Fibroblast of the aortic adventitia (primary cell): ENCODE measurements at regions not wholly inside any gene's neighbourhood (a gene's known extent, or its start where the extent isn't known, plus 50 kb on each side); places are given as distances from the start of the nearest gene placed in this dataset.

Source experiments
- DNase-seq: peaks from one replicate; pipeline ENCODE4 v3.0.0-alpha.2; 2010; ENCODE audit warnings: low read depth
- H3K4me3 ChIP-seq: 2 replicates; pipeline ENCODE4 v1.5.1; 2011; ENCODE audit warnings: low read depth, mild to moderate bottlenecking, control low read depth, low read length, moderate library complexity
- CTCF ChIP-seq: IDR thresholded peaks from 2 replicates; pipeline ENCODE4 v1.5.1; 2011; ENCODE audit warnings: mild to moderate bottlenecking, low read length, control low read depth, inconsistent platforms; ENCODE audit not compliant: insufficient read depth

DNA sequence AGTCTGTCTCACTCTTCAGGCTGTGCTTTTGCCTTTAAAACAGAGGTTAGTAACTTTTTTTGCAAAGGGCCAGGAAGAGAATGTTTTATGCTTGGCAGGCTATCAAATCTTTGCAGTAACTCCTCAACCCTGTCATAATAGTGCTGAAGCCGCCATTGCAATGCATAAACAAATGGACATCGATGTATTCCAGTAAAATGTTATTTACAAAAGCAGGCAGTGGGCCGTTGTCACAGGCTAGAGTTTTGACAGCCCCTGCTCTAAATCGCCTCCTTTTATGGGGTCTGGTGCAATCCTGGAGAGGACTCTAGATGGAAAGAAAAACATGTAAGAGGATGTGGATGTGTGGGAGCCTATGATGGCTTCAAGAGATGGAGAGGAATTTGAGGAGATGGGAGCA, 568.3 kb downstream of the TYW1 start:
- no peak overlapping the region for H3K4me3 ChIP-seq
- DNase-seq = no peak
- TF ChIP-seq CTCF = no peak

GRCh38 chr7:67566101-67566500, 569.5 kb downstream of the TYW1 start:
- H3K4me3 ChIP-seq = no peak overlapping the region
- no peak for DNase-seq
- TF ChIP-seq CTCF = no peak

DNA sequence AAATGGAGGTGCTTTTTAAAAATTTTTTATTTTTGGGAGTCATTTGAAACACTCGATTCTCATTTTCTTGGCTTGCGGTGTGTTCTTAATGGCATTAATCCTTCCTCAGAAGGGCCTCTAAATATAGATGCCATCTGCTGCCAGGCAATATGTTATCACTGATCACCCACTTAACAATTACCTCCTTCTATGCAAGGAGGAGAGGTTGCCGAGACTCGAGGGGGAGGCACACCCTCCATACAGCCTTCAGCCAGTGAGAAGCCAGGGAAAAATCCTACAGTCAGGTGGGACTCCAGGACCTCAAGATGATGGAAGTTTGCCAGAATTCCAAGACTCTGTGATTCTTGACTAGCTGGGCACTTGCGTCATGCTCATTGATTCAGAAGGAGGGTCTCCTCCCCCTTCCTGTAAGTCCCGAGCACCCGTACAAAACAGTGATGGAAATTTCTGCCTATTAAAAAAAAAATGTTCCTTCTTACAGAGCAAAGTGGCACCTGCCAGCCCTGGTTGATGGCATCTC, 574.5 kb downstream of the TYW1 start:
- no peak for DNase-seq
- no peak for TF ChIP-seq CTCF
- no peak overlapping the region for H3K4me3 ChIP-seq

GRCh38 chr7:67573639-67574038, 577.0 kb downstream of the TYW1 start:
- no peak for DNase-seq
- no peak for TF ChIP-seq CTCF

DNA sequence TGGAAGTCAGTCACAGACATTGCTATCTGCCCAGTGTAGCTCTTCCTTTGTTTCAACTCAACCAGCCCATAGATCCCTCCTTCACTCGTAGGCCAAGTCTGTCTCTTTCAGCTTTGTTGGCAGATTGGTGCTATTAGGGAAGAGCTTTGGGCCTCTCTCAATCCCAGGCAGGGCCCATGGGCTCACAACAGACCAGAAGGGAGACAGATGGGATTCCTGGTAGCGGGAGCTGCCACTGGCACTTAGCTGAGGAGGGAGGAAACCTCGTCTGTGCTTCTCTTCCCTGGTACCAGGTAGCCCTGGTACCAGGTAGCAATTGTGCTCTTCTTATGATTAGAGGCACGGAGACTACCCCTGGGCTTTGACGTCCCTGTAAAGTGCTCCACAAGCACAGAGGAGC, 592.0 kb downstream of the TYW1 start:
- TF ChIP-seq CTCF = no peak
- DNase-seq = no peak

More at GRCh38 chr7:67573639-67574038, 577.0 kb downstream of the TYW1 start:
- H3K4me3 ChIP-seq = no peak overlapping the region

DNA sequence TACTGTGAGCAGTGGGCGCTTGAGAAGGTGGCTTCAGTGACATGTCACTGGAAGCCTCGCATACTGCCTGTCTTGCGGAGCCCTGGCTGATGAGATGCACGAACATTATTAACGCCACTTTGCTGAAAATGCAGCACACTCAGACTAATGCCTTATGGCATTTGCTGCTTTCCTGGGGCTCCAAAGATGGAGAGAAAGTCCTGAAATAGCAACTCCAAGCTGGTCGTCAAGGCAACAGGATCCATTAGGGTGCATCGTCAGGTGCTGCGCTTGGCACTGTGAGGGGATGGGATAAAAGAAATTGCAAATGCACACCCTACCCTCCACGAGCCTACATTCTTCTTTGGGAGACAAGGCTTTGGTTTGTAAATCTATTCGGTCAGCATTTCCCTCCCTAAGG, 592.5 kb downstream of the TYW1 start:
- TF ChIP-seq CTCF = no peak
- no peak for DNase-seq
- no peak overlapping the region for H3K4me3 ChIP-seq

More for the DNA sequence above, 592.0 kb downstream of the TYW1 start:
- H3K4me3 ChIP-seq = no peak overlapping the region

DNA sequence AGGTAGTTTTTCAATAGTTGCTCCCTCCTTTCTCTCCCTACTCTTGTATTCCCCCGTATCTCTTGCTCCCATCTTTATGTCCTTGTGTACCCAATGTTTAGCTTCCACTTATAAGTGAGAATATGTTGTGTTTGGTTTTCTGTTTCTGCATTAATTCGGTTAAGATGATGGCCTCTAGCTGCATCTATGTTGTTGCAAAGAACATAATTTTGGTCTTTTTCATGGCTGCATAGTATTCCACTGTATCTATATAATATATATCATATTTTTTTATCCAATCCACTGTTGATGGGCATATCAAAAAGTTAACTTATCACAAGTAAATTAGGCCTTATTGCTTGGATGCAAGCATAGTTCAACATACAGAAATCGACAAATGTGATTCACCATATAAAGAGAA, 594.0 kb downstream of the TYW1 start:
- no peak for DNase-seq
- H3K4me3 ChIP-seq = no peak overlapping the region

More for the DNA sequence above, 594.0 kb downstream of the TYW1 start:
- TF ChIP-seq CTCF = no peak
